B cell (primary cell): ENCODE measurements at regions not wholly inside any gene's neighbourhood (a gene's known extent, or its start where the extent isn't known, plus 50 kb on each side); places are given as distances from the start of the nearest gene placed in this dataset.

Source experiments
- EZH2 ChIP-seq: IDR thresholded peaks from 2 replicates; pipeline ENCODE4 v1.6.1; 2012; ENCODE audit warnings: borderline replicate concordance, low read depth, mild to moderate bottlenecking, moderate library complexity, low read length; ENCODE audit not compliant: insufficient read depth, poor library complexity, severe bottlenecking
- TF ChIP-seq, protein P1 (sequence below): fragments of 200-600 bp; IDR thresholded peaks from one replicate; pipeline ENCODE4 v1.8.0; 2022; ENCODE audit warnings: antibody characterized with exemption, mild to moderate bottlenecking

GRCh38 chr12:62138527-62138926 lies 121.7 kb upstream of the USP15 start:
- TF ChIP-seq, protein P1, sequence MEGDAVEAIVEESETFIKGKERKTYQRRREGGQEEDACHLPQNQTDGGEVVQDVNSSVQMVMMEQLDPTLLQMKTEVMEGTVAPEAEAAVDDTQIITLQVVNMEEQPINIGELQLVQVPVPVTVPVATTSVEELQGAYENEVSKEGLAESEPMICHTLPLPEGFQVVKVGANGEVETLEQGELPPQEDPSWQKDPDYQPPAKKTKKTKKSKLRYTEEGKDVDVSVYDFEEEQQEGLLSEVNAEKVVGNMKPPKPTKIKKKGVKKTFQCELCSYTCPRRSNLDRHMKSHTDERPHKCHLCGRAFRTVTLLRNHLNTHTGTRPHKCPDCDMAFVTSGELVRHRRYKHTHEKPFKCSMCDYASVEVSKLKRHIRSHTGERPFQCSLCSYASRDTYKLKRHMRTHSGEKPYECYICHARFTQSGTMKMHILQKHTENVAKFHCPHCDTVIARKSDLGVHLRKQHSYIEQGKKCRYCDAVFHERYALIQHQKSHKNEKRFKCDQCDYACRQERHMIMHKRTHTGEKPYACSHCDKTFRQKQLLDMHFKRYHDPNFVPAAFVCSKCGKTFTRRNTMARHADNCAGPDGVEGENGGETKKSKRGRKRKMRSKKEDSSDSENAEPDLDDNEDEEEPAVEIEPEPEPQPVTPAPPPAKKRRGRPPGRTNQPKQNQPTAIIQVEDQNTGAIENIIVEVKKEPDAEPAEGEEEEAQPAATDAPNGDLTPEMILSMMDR: no peak
- TF ChIP-seq EZH2: no peak
